ENCODE measurements at regions not wholly inside any gene's neighbourhood (a gene's known extent, or its start where the extent isn't known, plus 50 kb on each side); places are given as distances from the start of the nearest gene placed in this dataset.

DNA sequence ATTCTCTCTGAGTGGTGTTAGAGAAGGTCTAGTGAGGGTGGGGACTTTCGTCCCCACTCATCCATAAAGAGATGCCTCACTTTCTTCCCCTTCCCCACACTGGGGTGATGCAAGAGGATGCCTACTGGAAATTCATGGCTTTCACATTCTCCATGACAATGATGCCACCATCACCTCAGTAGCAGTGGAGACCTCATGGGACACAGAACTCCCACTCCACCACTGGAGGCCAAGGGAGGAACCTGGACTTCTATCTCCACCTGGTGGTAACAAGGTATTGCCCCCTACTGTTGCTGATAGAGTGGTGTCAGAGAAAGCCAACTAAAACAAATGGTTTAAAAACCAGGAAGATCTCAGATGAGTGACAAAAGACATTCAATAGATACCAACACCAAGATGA, 110.9 kb downstream of the INHBB start:
- ATAC-seq, result no peak
- CTCF ChIA-PET, result no interaction called here

DNA sequence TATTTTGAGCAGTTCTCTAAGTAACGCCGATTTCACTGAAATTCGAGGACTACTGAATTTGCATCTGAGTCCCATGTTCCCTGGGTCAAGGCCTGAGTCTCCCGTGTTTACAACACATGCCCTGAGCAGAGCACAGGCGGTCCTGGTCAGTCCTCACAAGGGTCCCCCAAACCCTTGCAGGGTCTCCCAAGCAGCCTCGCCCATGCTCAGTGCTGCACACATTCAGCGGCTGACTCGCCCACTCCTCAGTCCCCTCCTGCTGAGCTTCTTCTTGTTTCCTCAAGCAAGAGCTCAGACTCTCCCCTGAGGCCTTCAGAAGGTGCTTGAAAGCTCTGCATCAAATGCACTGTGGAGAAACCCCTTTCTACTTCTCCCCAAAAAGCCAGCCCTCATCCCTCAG, 114.6 kb downstream of the INHBB start:
- no peaks in the 10 kb centered on the region for H3K36me3 Mint-ChIP-seq (ENCODE audit: low read depth)
- H3K4me1 Mint-ChIP-seq (ENCODE audit: low read depth), result no peaks in the 10 kb centered on the region
- peaks cover 17% of the 10 kb centered on the region for H3K9me3 Mint-ChIP-seq (ENCODE audit: insufficient read depth)
- no peaks in the 10 kb centered on the region for H3K27me3 Mint-ChIP-seq (ENCODE audit: low read depth)
- no peak overlapping the region for H3K27ac Mint-ChIP-seq
- ChIA-PET POLR2A (no interaction called here), CTCF (no interaction called here)
- ATAC-seq (no peak), DNase-seq (no peak)
- no peak overlapping the region for H3K4me3 Mint-ChIP-seq

More for the DNA sequence above, 110.9 kb downstream of the INHBB start:
- Mint-ChIP-seq H3K36me3 (ENCODE audit: low read depth) (no peaks in the 10 kb centered on the region), H3K4me1 (ENCODE audit: low read depth) (no peaks in the 10 kb centered on the region), H3K27ac (no peak overlapping the region), H3K4me3 (no peak overlapping the region), H3K27me3 (ENCODE audit: low read depth) (peaks cover 11% of the 10 kb centered on the region), H3K9me3 (ENCODE audit: insufficient read depth) (peaks cover 17% of the 10 kb centered on the region)
- POLR2A ChIA-PET, result no interaction called here
- no peak for DNase-seq

DNA sequence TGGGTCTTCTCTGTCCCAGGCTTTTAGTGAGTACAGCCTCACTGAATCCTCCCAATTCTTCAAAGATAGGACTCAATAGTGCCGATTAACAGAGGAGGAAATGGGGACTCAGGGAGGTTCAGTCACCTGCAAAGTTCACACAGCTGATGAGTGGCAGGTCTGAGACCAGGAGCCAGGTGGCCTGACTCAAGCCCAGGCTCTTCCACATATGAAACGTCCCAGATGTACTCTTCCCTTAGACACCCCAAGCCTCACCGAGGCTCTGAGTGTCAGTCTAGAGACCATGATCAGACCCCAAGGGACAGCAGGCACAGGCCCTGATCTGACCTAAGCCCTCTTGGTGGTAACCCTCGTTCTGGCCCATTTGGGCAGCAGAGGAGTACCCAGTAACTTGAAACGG, 115.2 kb downstream of the INHBB start:
- POLR2A ChIA-PET, result no interaction called here
- peaks cover 17% of the 10 kb centered on the region for H3K9me3 Mint-ChIP-seq (ENCODE audit: insufficient read depth)

DNA sequence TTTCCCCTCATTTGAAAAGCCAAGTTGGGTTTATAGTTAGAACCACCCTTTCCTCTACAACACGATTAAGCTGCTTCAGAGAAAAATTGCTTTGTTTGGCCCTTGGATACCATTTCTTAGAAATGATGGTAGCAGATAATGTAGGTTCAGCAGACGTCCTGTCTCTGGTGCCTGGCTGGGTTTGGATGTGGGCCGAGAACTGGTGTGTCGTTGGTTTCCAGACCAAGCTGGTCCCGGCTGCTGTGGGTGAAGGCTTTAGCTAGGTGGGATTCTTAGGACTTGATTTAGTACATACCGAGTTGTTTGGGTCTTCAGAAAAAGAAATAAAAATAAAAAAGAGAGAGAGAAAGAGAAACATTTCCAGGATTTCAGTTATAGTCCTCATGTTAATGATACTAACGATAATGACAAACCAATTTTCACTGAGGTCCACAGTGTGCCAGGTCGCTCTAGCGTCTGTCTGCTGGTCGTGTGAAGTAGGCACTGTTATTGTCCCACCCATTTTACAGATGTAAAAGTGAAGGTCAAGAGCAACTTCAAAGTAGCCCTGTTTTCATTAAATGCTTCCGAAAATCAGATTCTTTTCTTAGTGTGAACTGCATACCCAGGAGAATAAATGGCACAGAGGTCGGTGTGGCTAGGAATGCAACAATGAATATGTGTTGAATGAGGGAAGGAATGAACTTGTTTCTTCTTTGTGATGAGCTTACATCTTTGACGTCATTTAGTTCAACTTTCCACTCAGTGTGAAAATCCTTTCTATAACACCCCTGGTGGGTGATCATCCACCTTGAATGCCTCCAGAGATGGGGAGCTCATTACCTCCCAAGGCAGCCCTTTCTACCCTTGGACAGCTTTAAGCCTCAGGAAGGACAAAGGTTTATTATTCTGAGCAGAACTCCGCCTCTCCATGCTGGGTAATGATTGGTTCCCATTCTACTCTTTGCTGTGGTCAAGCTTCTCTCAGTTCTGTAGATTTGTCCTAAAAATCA, 115.9 kb downstream of the INHBB start:
- H3K4me3 Mint-ChIP-seq, result no peak overlapping the region
- H3K27me3 Mint-ChIP-seq (ENCODE audit: low read depth), result no peaks in the 10 kb centered on the region
- H3K4me1 Mint-ChIP-seq (ENCODE audit: low read depth), result no peaks in the 10 kb centered on the region
- peaks cover 17% of the 10 kb centered on the region for H3K9me3 Mint-ChIP-seq (ENCODE audit: insufficient read depth)
- H3K27ac Mint-ChIP-seq, result no peak overlapping the region
- CTCF ChIA-PET, result interaction anchor here (2.0 kb wide), 1 partner anchor 149 kb away, joined by 5 read pairs; no protein-coding TSS in a partner anchor
- no peak for DNase-seq
- POLR2A ChIA-PET, result no interaction called here
- no peak for ATAC-seq
- no peaks in the 10 kb centered on the region for H3K36me3 Mint-ChIP-seq (ENCODE audit: low read depth)

More for the DNA sequence above, 115.2 kb downstream of the INHBB start:
- CTCF ChIA-PET, result interaction anchor here (2.0 kb wide), 1 partner anchor 148 kb away, joined by 5 read pairs; no protein-coding TSS in a partner anchor
- Mint-ChIP-seq H3K27ac (no peak overlapping the region), H3K36me3 (ENCODE audit: low read depth) (no peaks in the 10 kb centered on the region), H3K4me1 (ENCODE audit: low read depth) (no peaks in the 10 kb centered on the region), H3K27me3 (ENCODE audit: low read depth) (no peaks in the 10 kb centered on the region), H3K4me3 (no peak overlapping the region)
- ATAC-seq, result no peak
- DNase-seq, result no peak

- Mint-ChIP-seq H3K27me3 (ENCODE audit: low read depth) (no peaks in the 10 kb centered on the region), H3K9me3 (ENCODE audit: insufficient read depth) (peaks cover 1% of the 10 kb centered on the region), H3K36me3 (ENCODE audit: low read depth) (no peaks in the 10 kb centered on the region), H3K4me3 (no peak overlapping the region), H3K27ac (no peak overlapping the region), H3K4me1 (ENCODE audit: low read depth) (no peaks in the 10 kb centered on the region)
- CTCF ChIA-PET, result no interaction called here
- DNase-seq (no peak), ATAC-seq (no peak)
- POLR2A ChIA-PET, result no interaction called here
These were observed 117.6 kb downstream of the INHBB start for GRCh38 chr2:120463527-120463926.

GRCh38 chr2:120463996-120464395, 118.1 kb downstream of the INHBB start:
- Mint-ChIP-seq H3K4me1 (ENCODE audit: low read depth) (no peaks in the 10 kb centered on the region), H3K36me3 (ENCODE audit: low read depth) (no peaks in the 10 kb centered on the region), H3K9me3 (ENCODE audit: insufficient read depth) (no peaks in the 10 kb centered on the region), H3K4me3 (no peak overlapping the region), H3K27ac (no peak overlapping the region), H3K27me3 (ENCODE audit: low read depth) (no peaks in the 10 kb centered on the region)
- CTCF ChIA-PET, result no interaction called here
- POLR2A ChIA-PET, result no interaction called here
- DNase-seq, result no peak
- no peak for ATAC-seq

DNA sequence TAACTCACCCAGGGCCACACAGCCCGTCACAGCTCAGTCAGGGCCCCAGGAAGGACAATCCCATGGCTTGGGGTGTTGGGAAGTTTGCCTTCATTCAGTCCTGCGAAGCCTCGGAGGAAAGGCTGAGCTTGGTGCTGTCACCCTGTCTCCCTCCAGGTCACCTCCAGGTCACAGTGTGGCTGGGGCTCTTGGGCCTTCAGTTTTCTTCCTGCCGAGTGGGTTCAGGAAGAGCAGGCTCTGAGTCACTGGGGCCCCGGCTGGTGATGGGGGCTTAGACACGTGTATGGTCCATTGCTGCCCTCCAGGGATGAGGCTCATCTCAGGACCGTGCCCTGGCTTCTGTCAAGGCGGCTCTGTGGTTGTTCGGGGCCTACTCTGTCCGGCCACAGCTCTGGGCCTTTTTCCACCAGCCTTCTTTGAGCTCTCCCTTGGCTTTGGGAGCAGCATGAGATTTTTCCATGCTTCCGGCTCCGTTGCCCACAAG, 118.6 kb downstream of the INHBB start:
- DNase-seq, result no peak
- Mint-ChIP-seq H3K27me3 (ENCODE audit: low read depth) (no peaks in the 10 kb centered on the region), H3K27ac (no peak overlapping the region), H3K36me3 (ENCODE audit: low read depth) (no peaks in the 10 kb centered on the region), H3K9me3 (ENCODE audit: insufficient read depth) (no peaks in the 10 kb centered on the region), H3K4me1 (ENCODE audit: low read depth) (no peaks in the 10 kb centered on the region), H3K4me3 (no peak overlapping the region)
- ATAC-seq, result no peak
- ChIA-PET CTCF (no interaction called here), POLR2A (no interaction called here)

DNA sequence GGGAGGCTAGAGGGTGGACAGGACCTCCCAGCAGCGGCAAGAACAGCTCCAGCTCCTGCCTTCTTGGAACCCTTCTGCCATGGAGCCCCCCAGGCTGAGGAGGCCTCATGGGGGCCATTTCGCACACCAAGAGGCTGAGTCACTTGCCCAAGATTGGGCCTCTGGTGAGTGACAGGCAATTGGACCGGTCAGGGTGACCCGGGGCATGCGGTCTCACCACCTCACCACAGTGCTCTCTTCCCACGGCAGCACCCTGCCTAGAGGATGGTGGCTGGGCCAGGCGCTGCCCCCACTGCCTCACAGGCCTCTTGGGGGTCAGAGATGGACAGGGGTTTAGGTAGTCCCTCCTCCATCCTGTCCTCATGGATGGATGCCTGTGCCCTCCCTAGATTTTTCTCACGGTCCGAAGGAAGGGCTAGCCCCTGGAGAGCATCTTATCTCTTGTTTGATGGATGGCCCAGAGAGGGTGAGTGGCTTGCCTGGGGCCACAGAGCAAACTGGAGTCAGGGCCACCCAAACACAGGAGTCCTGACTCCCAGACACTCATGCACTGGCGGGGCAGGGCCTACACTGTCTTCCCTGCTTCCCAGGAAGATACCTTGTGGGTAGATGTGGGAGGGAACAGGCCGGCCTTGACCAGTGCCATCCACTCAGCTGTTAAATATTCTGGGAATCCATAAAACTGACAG, 119.2 kb downstream of the INHBB start:
- no peaks in the 10 kb centered on the region for H3K27me3 Mint-ChIP-seq (ENCODE audit: low read depth)
- no peak overlapping the region for H3K27ac Mint-ChIP-seq
- CTCF ChIA-PET, result no interaction called here
- no peaks in the 10 kb centered on the region for H3K9me3 Mint-ChIP-seq (ENCODE audit: insufficient read depth)
- no peak overlapping the region for H3K4me3 Mint-ChIP-seq
- DNase-seq (no peak), ATAC-seq (no peak)
- POLR2A ChIA-PET, result no interaction called here
- no peaks in the 10 kb centered on the region for H3K4me1 Mint-ChIP-seq (ENCODE audit: low read depth)
- no peaks in the 10 kb centered on the region for H3K36me3 Mint-ChIP-seq (ENCODE audit: low read depth)

- CTCF ChIA-PET, result no interaction called here
- Mint-ChIP-seq H3K4me1 (ENCODE audit: low read depth) (no peaks in the 10 kb centered on the region), H3K9me3 (ENCODE audit: insufficient read depth) (no peaks in the 10 kb centered on the region), H3K4me3 (no peak overlapping the region), H3K36me3 (ENCODE audit: low read depth) (no peaks in the 10 kb centered on the region), H3K27ac (no peak overlapping the region), H3K27me3 (ENCODE audit: low read depth) (no peaks in the 10 kb centered on the region)
- POLR2A ChIA-PET, result no interaction called here
- DNase-seq (no peak), ATAC-seq (no peak)
These were observed 119.7 kb downstream of the INHBB start for GRCh38 chr2:120465701-120465988.

GRCh38 chr2:120465989-120466703, 120.2 kb downstream of the INHBB start:
- ATAC-seq (no peak), DNase-seq (no peak)
- no peaks in the 10 kb centered on the region for H3K36me3 Mint-ChIP-seq (ENCODE audit: low read depth)
- H3K4me3 Mint-ChIP-seq, result no peak overlapping the region
- H3K27ac Mint-ChIP-seq, result no peak overlapping the region
- ChIA-PET POLR2A (no interaction called here), CTCF (no interaction called here)
- H3K4me1 Mint-ChIP-seq (ENCODE audit: low read depth), result no peaks in the 10 kb centered on the region
- H3K27me3 Mint-ChIP-seq (ENCODE audit: low read depth), result no peaks in the 10 kb centered on the region
- H3K9me3 Mint-ChIP-seq (ENCODE audit: insufficient read depth), result no peaks in the 10 kb centered on the region

DNA sequence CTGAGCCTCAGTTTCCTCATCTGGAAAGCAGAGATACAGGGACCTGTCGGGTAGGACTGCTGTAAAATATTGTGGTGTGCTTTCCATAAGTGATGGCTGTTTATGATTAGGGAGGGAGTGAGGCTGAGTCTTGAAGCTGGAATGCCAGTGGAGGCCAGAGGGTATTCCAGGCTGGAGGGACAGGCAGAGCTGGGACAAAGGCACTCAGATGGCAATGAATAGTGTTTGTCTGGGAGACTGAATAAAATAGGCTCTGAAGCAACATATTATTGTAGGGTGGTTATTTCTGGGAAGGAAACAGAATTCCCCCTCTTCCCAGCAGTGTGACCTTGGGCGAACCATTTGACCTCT, 120.7 kb downstream of the INHBB start:
- Mint-ChIP-seq H3K9me3 (ENCODE audit: insufficient read depth) (no peaks in the 10 kb centered on the region), H3K4me3 (no peak overlapping the region), H3K36me3 (ENCODE audit: low read depth) (no peaks in the 10 kb centered on the region), H3K27ac (no peak overlapping the region), H3K4me1 (ENCODE audit: low read depth) (no peaks in the 10 kb centered on the region), H3K27me3 (ENCODE audit: low read depth) (no peaks in the 10 kb centered on the region)
- CTCF ChIA-PET, result no interaction called here
- ATAC-seq (no peak), DNase-seq (no peak)
- POLR2A ChIA-PET, result no interaction called here

DNA sequence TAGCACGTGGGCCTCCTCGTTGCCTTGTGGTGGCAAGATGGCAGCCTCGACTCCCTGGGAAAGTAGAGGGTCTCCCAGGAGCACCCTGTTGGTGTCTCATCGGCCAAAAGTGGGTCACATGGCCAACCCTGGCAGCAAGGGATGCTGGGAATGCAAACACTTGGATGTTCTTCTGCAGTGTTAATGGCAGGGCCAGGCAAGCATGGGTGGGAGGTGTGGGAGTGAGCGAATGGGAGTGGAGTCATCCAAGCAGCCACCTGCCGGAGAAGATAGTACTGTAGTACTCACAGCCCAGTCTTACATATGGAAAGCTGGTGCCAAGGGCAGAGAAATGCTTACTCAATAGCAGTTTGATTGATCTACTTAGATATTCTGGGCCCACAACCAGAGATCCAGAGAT, 122.2 kb downstream of the INHBB start:
- no peaks in the 10 kb centered on the region for H3K36me3 Mint-ChIP-seq (ENCODE audit: low read depth)
- ATAC-seq, result no peak
- H3K27ac Mint-ChIP-seq, result no peak overlapping the region
- H3K4me3 Mint-ChIP-seq, result no peak overlapping the region
- H3K4me1 Mint-ChIP-seq (ENCODE audit: low read depth), result no peaks in the 10 kb centered on the region
- ChIA-PET POLR2A (no interaction called here), CTCF (no interaction called here)
- no peaks in the 10 kb centered on the region for H3K27me3 Mint-ChIP-seq (ENCODE audit: low read depth)
- DNase-seq, result no peak
- no peaks in the 10 kb centered on the region for H3K9me3 Mint-ChIP-seq (ENCODE audit: insufficient read depth)
